SK-N-MC (cell line): ENCODE measurements at regions not wholly inside any gene's neighbourhood (a gene's known extent, or its start where the extent isn't known, plus 50 kb on each side); places are given as distances from the start of the nearest gene placed in this dataset.

Source experiments
- DNase-seq: peaks from one replicate; pipeline ENCODE4 v3.0.0-alpha.2; 2011; ENCODE audit warnings: low read depth, low spot score
- H3K27ac ChIP-seq: fragments of 200-600 bp; sonication (generic); 2 replicates; pipeline ENCODE4 v1.5.1; 2016; ENCODE audit warnings: mixed run types
- H3K36me3 ChIP-seq: fragments of 200-600 bp; sonication (generic); 2 replicates; pipeline ENCODE4 v1.6.1; 2017; ENCODE audit warnings: antibody characterized with exemption, low read length, mixed read lengths; ENCODE audit not compliant: insufficient read depth
- H3K4me3 ChIP-seq: fragments of 200-600 bp; sonication (generic); 2 replicates; pipeline ENCODE4 v1.5.1; 2016
- H3K9ac ChIP-seq: fragments of 200-600 bp; sonication (generic); 2 replicates; pipeline ENCODE4 v1.8.0; 2017; ENCODE audit warnings: mixed run types, mixed read lengths; ENCODE audit not compliant: insufficient read length
- H3K9me3 ChIP-seq: fragments of 200-600 bp; sonication (generic); 2 replicates; pipeline ENCODE4 v1.6.1; 2017; ENCODE audit warnings: low read depth, mild to moderate bottlenecking, antibody characterized with exemption, low read length, moderate library complexity, mixed read lengths
- EZH2 ChIP-seq: fragments of 200-600 bp; sonication (generic); IDR thresholded peaks from one replicate; pipeline ENCODE4 v1.6.1; 2017; ENCODE audit warnings: antibody characterized with exemption
- FOXP2 ChIP-seq: optimal IDR thresholded peaks from 2 replicates; pipeline ENCODE3; 2011; ENCODE audit warnings: mild to moderate bottlenecking, moderate library complexity; ENCODE audit not compliant: insufficient read depth; ENCODE audit errors: extremely low read length, control extremely low read depth
- POLR2AphosphoS5 ChIP-seq: IDR thresholded peaks from 2 replicates; pipeline ENCODE4 v1.6.1; 2012; ENCODE audit warnings: mild to moderate bottlenecking, low read depth, low read length, borderline replicate concordance

- no peaks in the 10 kb centered on the region for H3K36me3 ChIP-seq
- TF ChIP-seq POLR2AphosphoS5 (no peak), EZH2 (no peak), FOXP2 (no peak)
- no peaks in the 10 kb centered on the region for H3K9me3 ChIP-seq
- peak overlapping the region; percentile 70 for H3K4me3 ChIP-seq
- H3K9ac ChIP-seq = peak overlapping the region; percentile 61
- H3K27ac ChIP-seq = peak overlapping the region; percentile 100
- DNase-seq = no peak
Observed at GRCh38 chr9:15086156-15086763, 176.0 kb upstream of the FREM1 start.

GRCh38 chr9:15081021-15081753 is 171.0 kb upstream of the FREM1 start:
- no peak overlapping the region for H3K4me3 ChIP-seq

GRCh38 chr9:15080401-15080800 is 170.2 kb upstream of the FREM1 start:
- TF ChIP-seq EZH2 (no peak), POLR2AphosphoS5 (no peak), FOXP2 (no peak)
- no peak overlapping the region for H3K9ac ChIP-seq
- no peaks in the 10 kb centered on the region for H3K9me3 ChIP-seq
- no peak for DNase-seq
- no peak overlapping the region for H3K4me3 ChIP-seq
- no peak overlapping the region for H3K27ac ChIP-seq
- no peaks in the 10 kb centered on the region for H3K36me3 ChIP-seq

More at GRCh38 chr9:15081021-15081753, 171.0 kb upstream of the FREM1 start:
- TF ChIP-seq EZH2 = no peak
- TF ChIP-seq FOXP2 = no peak
- TF ChIP-seq POLR2AphosphoS5 = no peak
- Histone ChIP-seq H3K9ac (no peak overlapping the region), H3K36me3 (no peaks in the 10 kb centered on the region), H3K9me3 (no peaks in the 10 kb centered on the region), H3K27ac (no peak overlapping the region)
- DNase-seq = no peak

GRCh38 chr9:15079989-15080388 is 169.8 kb upstream of the FREM1 start:
- Histone ChIP-seq H3K36me3 (no peaks in the 10 kb centered on the region), H3K9ac (no peak overlapping the region), H3K9me3 (no peaks in the 10 kb centered on the region), H3K4me3 (no peak overlapping the region), H3K27ac (no peak overlapping the region)
- TF ChIP-seq FOXP2 = no peak
- no peak for TF ChIP-seq EZH2
- no peak for TF ChIP-seq POLR2AphosphoS5
- DNase-seq = no peak

- Histone ChIP-seq H3K27ac (peak overlapping the region; percentile 82), H3K4me3 (peak overlapping the region; percentile 10; the same call in 1 of the 2 replicates), H3K9me3 (0 out of 2 replicates have a peak, but pooled peaks cover 2% of the 10 kb centered on the region), H3K36me3 (no peaks in the 10 kb centered on the region), H3K9ac (no peak overlapping the region)
- TF ChIP-seq EZH2 (no peak), FOXP2 (no peak), POLR2AphosphoS5 (no peak)
- no peak for DNase-seq
Observed at GRCh38 chr9:15077946-15078729, 167.9 kb upstream of the FREM1 start.

GRCh38 chr9:15073620-15074019 is 163.4 kb upstream of the FREM1 start:
- Histone ChIP-seq H3K4me3 (no peak overlapping the region), H3K9me3 (0 out of 2 replicates have a peak, but pooled peaks cover 2% of the 10 kb centered on the region), H3K9ac (no peak overlapping the region), H3K27ac (no peak overlapping the region), H3K36me3 (no peaks in the 10 kb centered on the region)
- no peak for DNase-seq
- TF ChIP-seq FOXP2 (no peak), EZH2 (no peak), POLR2AphosphoS5 (no peak)

- H3K27ac ChIP-seq = peak overlapping the region; percentile 60
- no peak for DNase-seq
- no peak overlapping the region for H3K4me3 ChIP-seq
- H3K36me3 ChIP-seq = no peaks in the 10 kb centered on the region
- no peak overlapping the region for H3K9ac ChIP-seq
- H3K9me3 ChIP-seq = 0 out of 2 replicates have a peak, but pooled peaks cover 2% of the 10 kb centered on the region
- TF ChIP-seq POLR2AphosphoS5 = no peak
- no peak for TF ChIP-seq FOXP2
- TF ChIP-seq EZH2 = no peak
Observed at GRCh38 chr9:15070716-15071115, 160.5 kb upstream of the FREM1 start.

GRCh38 chr9:15069106-15069505 is 158.9 kb upstream of the FREM1 start:
- H3K36me3 ChIP-seq = no peaks in the 10 kb centered on the region
- H3K9me3 ChIP-seq = 0 out of 2 replicates have a peak, but pooled peaks cover 2% of the 10 kb centered on the region
- TF ChIP-seq POLR2AphosphoS5 = no peak
- TF ChIP-seq EZH2 = no peak
- no peak for TF ChIP-seq FOXP2
- no peak for DNase-seq
- peak overlapping the region; percentile 87 for H3K27ac ChIP-seq
- H3K9ac ChIP-seq = peak overlapping the region; percentile 62
- H3K4me3 ChIP-seq = peak overlapping the region; percentile 67
